ENCODE measurements at regions not wholly inside any gene's neighbourhood (a gene's known extent, or its start where the extent isn't known, plus 50 kb on each side); places are given as distances from the start of the nearest gene placed in this dataset.

GRCh38 chr7:116618338-116619128 lies 53.5 kb upstream of the MET start:
- TF ChIP-seq CTCF (IDR thresholded peaks at IDR 0.05) (no peak), EZH2phosphoT487 (IDR thresholded peaks at IDR 0.05) (no peak)

All from neural progenitor cell (in vitro differentiated cells).